ENCODE measurements at regions not wholly inside any gene's neighbourhood (a gene's known extent, or its start where the extent isn't known, plus 50 kb on each side); places are given as distances from the start of the nearest gene placed in this dataset.

DNA sequence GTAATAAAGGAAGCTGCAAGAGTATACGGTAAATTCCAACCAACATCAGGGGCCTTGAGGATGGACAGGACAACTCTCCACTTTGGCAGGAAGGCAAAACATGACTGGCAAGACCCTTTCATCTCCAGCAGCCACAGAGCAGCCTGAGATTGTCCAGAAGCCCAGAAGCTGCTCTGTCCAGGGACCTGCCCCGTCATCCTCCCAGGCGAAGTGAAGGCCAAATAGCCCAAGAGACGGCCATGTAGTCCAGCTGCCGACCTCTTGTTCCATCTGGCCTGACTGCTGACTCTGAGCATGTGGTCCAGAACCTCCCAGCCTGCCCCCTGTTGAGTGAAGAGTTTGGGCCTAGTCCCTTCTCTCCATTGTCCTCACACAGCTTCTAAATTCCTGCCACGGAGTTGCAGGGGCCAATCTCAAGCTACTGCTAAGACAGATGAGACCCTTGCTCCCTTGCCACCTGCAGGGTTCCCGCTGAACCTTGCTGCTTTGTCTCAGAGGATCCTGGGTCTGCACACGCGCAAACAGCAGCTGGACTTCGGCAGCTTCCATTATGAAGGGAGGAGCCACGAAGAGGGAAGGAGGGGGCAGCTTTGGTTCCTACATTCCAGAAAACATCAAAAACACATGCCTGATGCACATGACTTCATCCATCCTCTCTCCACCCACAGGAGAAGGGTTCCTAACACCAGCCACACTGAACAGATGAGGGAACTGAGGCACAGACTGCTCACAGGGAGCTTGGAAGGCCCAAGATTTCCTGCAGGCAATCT is 196.9 kb downstream of the KATNAL1 start:
- TF ChIP-seq, protein P1, sequence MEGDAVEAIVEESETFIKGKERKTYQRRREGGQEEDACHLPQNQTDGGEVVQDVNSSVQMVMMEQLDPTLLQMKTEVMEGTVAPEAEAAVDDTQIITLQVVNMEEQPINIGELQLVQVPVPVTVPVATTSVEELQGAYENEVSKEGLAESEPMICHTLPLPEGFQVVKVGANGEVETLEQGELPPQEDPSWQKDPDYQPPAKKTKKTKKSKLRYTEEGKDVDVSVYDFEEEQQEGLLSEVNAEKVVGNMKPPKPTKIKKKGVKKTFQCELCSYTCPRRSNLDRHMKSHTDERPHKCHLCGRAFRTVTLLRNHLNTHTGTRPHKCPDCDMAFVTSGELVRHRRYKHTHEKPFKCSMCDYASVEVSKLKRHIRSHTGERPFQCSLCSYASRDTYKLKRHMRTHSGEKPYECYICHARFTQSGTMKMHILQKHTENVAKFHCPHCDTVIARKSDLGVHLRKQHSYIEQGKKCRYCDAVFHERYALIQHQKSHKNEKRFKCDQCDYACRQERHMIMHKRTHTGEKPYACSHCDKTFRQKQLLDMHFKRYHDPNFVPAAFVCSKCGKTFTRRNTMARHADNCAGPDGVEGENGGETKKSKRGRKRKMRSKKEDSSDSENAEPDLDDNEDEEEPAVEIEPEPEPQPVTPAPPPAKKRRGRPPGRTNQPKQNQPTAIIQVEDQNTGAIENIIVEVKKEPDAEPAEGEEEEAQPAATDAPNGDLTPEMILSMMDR (IDR thresholded peaks at IDR 0.05), result no peak
- no peak for TF ChIP-seq EZH2 (IDR thresholded peaks at IDR 0.05; ENCODE audit: borderline replicate concordance, insufficient read depth, low read depth, low read length, poor library complexity, severe bottlenecking)

Measured in B cell (primary cell).